Liver (tissue), 8 donors: ENCODE measurements at regions not wholly inside any gene's neighbourhood (a gene's known extent, or its start where the extent isn't known, plus 50 kb on each side); places are given as distances from the start of the nearest gene placed in this dataset.

Experiments used
- DNase-seq: peaks from one replicate; pipeline ENCODE4 v3.0.0-alpha.2; 2017; ENCODE audit warnings: low spot score
- H3K27ac ChIP-seq, 2 donors: one replicate each; pipeline ENCODE4 v1.7.0; 2013; ENCODE audit warnings: inconsistent platforms in 2 of 2, low read length in 2 of 2, control low read depth in 1 of 2, low read depth in 1 of 2, mild to moderate bottlenecking in 1 of 2
- H3K27me3 ChIP-seq, 4 donors: one replicate each; pipeline versions ENCODE4 v1.6.1 to v1.7.0; 2013; ENCODE audit warnings: low read length in 3 of 4, inconsistent platforms in 1 of 4, mild to moderate bottlenecking in 1 of 4, moderate library complexity in 1 of 4; ENCODE audit not compliant: control insufficient read depth in 4 of 4, insufficient read depth in 4 of 4
- H3K36me3 ChIP-seq, 4 donors: one replicate each; pipeline versions ENCODE4 v1.6.1 to v1.7.0; 2013; ENCODE audit warnings: low read length in 3 of 4, mild to moderate bottlenecking in 3 of 4, low read depth in 1 of 4, moderate library complexity in 1 of 4; ENCODE audit not compliant: control insufficient read depth in 4 of 4, insufficient read depth in 3 of 4
- H3K4me1 ChIP-seq, 4 donors: one replicate each; pipeline versions ENCODE4 v1.6.1 to v1.7.0; 2013; ENCODE audit warnings: low read length in 3 of 4, mild to moderate bottlenecking in 3 of 4, moderate library complexity in 1 of 4; ENCODE audit not compliant: control insufficient read depth in 4 of 4, insufficient read depth in 4 of 4
- H3K4me3 ChIP-seq, 3 donors: one replicate each; pipeline versions ENCODE4 v1.6.1 to v1.7.0; 2013; ENCODE audit warnings: low read length in 3 of 3, control low read depth in 1 of 3, low read depth in 1 of 3, mild to moderate bottlenecking in 1 of 3
- H3K9ac ChIP-seq, 2 donors: one replicate each; pipeline ENCODE4 v1.7.0; 2013; ENCODE audit warnings: low read length in 2 of 2, mild to moderate bottlenecking in 2 of 2, moderate library complexity in 2 of 2, control low read depth in 1 of 2, low read depth in 1 of 2
- H3K9me3 ChIP-seq, 4 donors: one replicate each; pipeline versions ENCODE4 v1.6.1 to v1.7.0; 2013; ENCODE audit warnings: low read length in 3 of 4; ENCODE audit not compliant: control insufficient read depth in 4 of 4
- ATF3 ChIP-seq: IDR thresholded peaks from 2 replicates; pipeline ENCODE4 v1.6.1; 2016; ENCODE audit warnings: antibody characterized with exemption
- CTCF ChIP-seq: fragments of 150-350 bp; IDR thresholded peaks from 2 replicates; pipeline ENCODE4 v1.5.1; 2017; ENCODE audit warnings: improper control_type of control experiment, low read depth, low read length; ENCODE audit not compliant: missing input control
- EGR1 ChIP-seq, 2 donors: IDR thresholded peaks; 2 replicates each; pipeline ENCODE4 v1.6.1; 2016 to 2018; ENCODE audit warnings: antibody characterized with exemption in 2 of 2, low read depth in 2 of 2
- FOXA1 ChIP-seq: IDR thresholded peaks from 2 replicates; pipeline ENCODE4 v1.6.1; 2016; ENCODE audit warnings: antibody characterized with exemption
- FOXA2 ChIP-seq: IDR thresholded peaks from 2 replicates; pipeline ENCODE4 v1.6.1; 2016; ENCODE audit warnings: antibody characterized with exemption
- GABPA ChIP-seq, 2 donors: IDR thresholded peaks in 1 of 2; conservative IDR thresholded peaks in 1 of 2; 2 replicates each; pipeline ENCODE4 v1.6.1; 2016; ENCODE audit warnings: antibody characterized with exemption in 2 of 2, mild to moderate bottlenecking in 1 of 2, moderate library complexity in 1 of 2
- HNF4A ChIP-seq, 2 donors: conservative IDR thresholded peaks; 2 replicates each; pipeline ENCODE4 v1.6.1; 2016; ENCODE audit warnings: antibody characterized with exemption in 2 of 2, mild to moderate bottlenecking in 2 of 2
- HNF4G ChIP-seq: IDR thresholded peaks from 2 replicates; pipeline ENCODE4 v1.6.1; 2016; ENCODE audit warnings: antibody characterized with exemption
- JUND ChIP-seq, 2 donors: IDR thresholded peaks; 2 replicates each; pipeline ENCODE4 v1.6.1; 2016; ENCODE audit warnings: antibody characterized with exemption in 2 of 2
- MAX ChIP-seq: IDR thresholded peaks from 2 replicates; pipeline ENCODE4 v1.6.1; 2016; ENCODE audit warnings: antibody characterized with exemption
- NR2F2 ChIP-seq: IDR thresholded peaks from 2 replicates; pipeline ENCODE4 v1.6.1; 2016; ENCODE audit warnings: antibody characterized with exemption
- RAD21 ChIP-seq, 2 donors: IDR thresholded peaks; 2 replicates each; pipeline ENCODE4 v1.6.1; 2016; ENCODE audit warnings: antibody characterized with exemption in 2 of 2, mild to moderate bottlenecking in 2 of 2
- REST ChIP-seq: IDR thresholded peaks from 2 replicates; pipeline ENCODE4 v1.6.1; 2016; ENCODE audit warnings: antibody characterized with exemption, mild to moderate bottlenecking
- RXRA ChIP-seq, 2 donors: IDR thresholded peaks; 2 replicates each; pipeline ENCODE4 v1.6.1; 2017 to 2018; ENCODE audit warnings: antibody characterized with exemption in 2 of 2, mild to moderate bottlenecking in 1 of 2
- SP1 ChIP-seq: IDR thresholded peaks from 2 replicates; pipeline ENCODE4 v1.6.1; 2018; ENCODE audit warnings: antibody characterized with exemption, mild to moderate bottlenecking
- TAF1 ChIP-seq: conservative IDR thresholded peaks from 2 replicates; pipeline ENCODE4 v1.6.1; 2016; ENCODE audit warnings: antibody characterized with exemption, mild to moderate bottlenecking
- YY1 ChIP-seq: IDR thresholded peaks from 2 replicates; pipeline ENCODE4 v1.6.1; 2016; ENCODE audit warnings: antibody characterized with exemption, mild to moderate bottlenecking
- ZBTB33 ChIP-seq: IDR thresholded peaks from 2 replicates; pipeline ENCODE4 v1.6.1; 2016; ENCODE audit warnings: antibody characterized with exemption
- WGBS: extraction: QIAGEN DNeasy Blood & Tissue Kit; methylation state at CpG from one replicate; pipeline ENCODE4 v1.1.7; 2013; 5-methylcytosine and 5-hydroxymethylcytosine counted together
- donor health status: healthy.
- donor health status: healthy.
- donor health status: healthy.
- donor health status: healthy.
- donor health status: healthy.

GRCh38 chr4:154998773-154999172 is 209.7 kb upstream of the NPY2R start:
- WGBS: 35% methylated on average over 1 of the region's 1 CpG
- no peak for DNase-seq

GRCh38 chr4:154999950-155000578 is 208.4 kb upstream of the NPY2R start:
- no peaks in the 10 kb centered on the region for H3K9me3 ChIP-seq
- H3K27ac ChIP-seq: peak overlapping the region; percentile 57 to 72
- no peaks in the 10 kb centered on the region for H3K27me3 ChIP-seq
- H3K36me3 ChIP-seq: no peaks in the 10 kb centered on the region
- peaks cover 9 to 37% (median 21%) of the 10 kb centered on the region in 4 donors for H3K4me1 ChIP-seq
- peak overlapping the region in 1 of 3 donors; percentile 27 for H3K4me3 ChIP-seq
- DNase-seq: no peak
- H3K9ac ChIP-seq: no peak overlapping the region
- 35% methylated on average over 3 of the region's 3 CpGs for WGBS
- TF ChIP-seq CTCF: no peak
- TF ChIP-seq RXRA (IDR thresholded peaks at IDR 0.05): peak in 1 of 2 donors; percentile 47
- peak; percentile 43 for TF ChIP-seq REST
- TF ChIP-seq MAX: peak; percentile 66
- peak in 1 of 2 donors; percentile 26 for TF ChIP-seq JUND (IDR thresholded peaks at IDR 0.05)
- TF ChIP-seq ATF3: peak; percentile 69
- TF ChIP-seq FOXA1: no peak

More at GRCh38 chr4:154998773-154999172, 209.7 kb upstream of the NPY2R start:
- TF ChIP-seq MAX (no peak), JUND (IDR thresholded peaks at IDR 0.05) (no peak), EGR1 (IDR thresholded peaks at IDR 0.05; ENCODE audit: low read depth in 2 of 2) (no peak), TAF1 (no peak), ZBTB33 (no peak), HNF4G (no peak), RAD21 (IDR thresholded peaks at IDR 0.05) (no peak), SP1 (no peak), NR2F2 (no peak), FOXA1 (no peak), GABPA (IDR thresholded peaks at IDR 0.05 in 1 of 2, conservative IDR thresholded peaks at IDR 0.05 in 1 of 2) (no peak), ATF3 (no peak), YY1 (no peak), RXRA (IDR thresholded peaks at IDR 0.05) (no peak), HNF4A (conservative IDR thresholded peaks at IDR 0.05) (no peak), CTCF (no peak), FOXA2 (no peak)
- Histone ChIP-seq H3K9ac (no peak overlapping the region), H3K4me1 (peaks cover 9 to 37% (median 21%) of the 10 kb centered on the region in 4 donors), H3K9me3 (no peaks in the 10 kb centered on the region), H3K27ac (no peak overlapping the region), H3K36me3 (no peaks in the 10 kb centered on the region), H3K27me3 (no peaks in the 10 kb centered on the region), H3K4me3 (no peak overlapping the region)
